ENCODE measurements at regions not wholly inside any gene's neighbourhood (a gene's known extent, or its start where the extent isn't known, plus 50 kb on each side); places are given as distances from the start of the nearest gene placed in this dataset.

- H3K4me3 ChIP-seq = no peak overlapping the region
- H3K9me3 ChIP-seq (replicated peaks; ENCODE audit: control insufficient read depth, insufficient read depth, low read depth, low read length) = no peaks in the 10 kb centered on the region
Measured at GRCh38 chr9:95626341-95626740, 109.6 kb upstream of the PTCH1 start.

More at GRCh38 chr9:95626341-95626740, 109.6 kb upstream of the PTCH1 start:
- no peak overlapping the region for H3K9ac ChIP-seq (ENCODE audit: insufficient read depth in 1 of 2, low read depth in 2 of 2, low read length in 2 of 2)
- in situ Hi-C loops (cut with MboI) (no loop called here), intact Hi-C loops (cut with micrococcal nuclease) (no loop called here)
- FAIRE-seq (no peak), ATAC-seq (no peak), DNase-seq (ENCODE audit: extremely low read depth in 1 of 4, low spot score in 3 of 4) (no peak)
- no peaks in the 10 kb centered on the region; the same call in 1 of the 2 replicates for H4K20me1 ChIP-seq (replicated peaks; ENCODE audit: control insufficient read depth, insufficient read depth, low read length)
- 9% methylated on average over 13 of the region's 13 CpGs for WGBS (ENCODE audit: insufficient coverage, low coverage, missing lambda C conversion rate)
- POLR2A ChIA-PET = no interaction called here
- TF ChIP-seq ETS1 (conservative IDR thresholded peaks at IDR 0.05; ENCODE audit: control insufficient read depth, low read depth, low read length) (no peak), ZNF165 (CRISPR knock-in tag; IDR thresholded peaks at IDR 0.05; ENCODE audit: borderline replicate concordance) (no peak), ZKSCAN3 (CRISPR knock-in tag; IDR thresholded peaks at IDR 0.05) (no peak), ATF1 (CRISPR knock-in tag; IDR thresholded peaks at IDR 0.05) (no peak), ATF1 (tag; IDR thresholded peaks at IDR 0.05) (no peak), ZMIZ1 (IDR thresholded peaks at IDR 0.05; ENCODE audit: low read depth in 2 of 2, low read length in 2 of 2) (no peak)
- no peak overlapping the region for H3K4me2 ChIP-seq (ENCODE audit: insufficient read depth, low read length)
- BruUV-seq (replicated peaks) = no TSS peak
- peaks cover 17 to 36% of the 10 kb centered on the region in 2 experiments; a peak in 4 of 5 replicates for H3K27me3 ChIP-seq (ENCODE audit: control insufficient read depth in 2 of 2, insufficient read depth in 2 of 2, low read length in 2 of 2)
- H2AFZ ChIP-seq (ENCODE audit: low read depth, low read length) = no peak overlapping the region
- no peaks in the 10 kb centered on the region for H3K9me1 ChIP-seq (ENCODE audit: control insufficient read depth, insufficient read depth, low read length)
- peaks cover 0 to 7% of the 10 kb centered on the region in 2 experiments; a peak in 2 of 5 replicates for H3K4me1 ChIP-seq (replicated peaks in 1 of 2; ENCODE audit: control insufficient read depth in 2 of 2, insufficient read depth in 2 of 2, low read length in 2 of 2)
- CTCF ChIA-PET (ENCODE audit: low intra/inter-chr PET ratio) = no interaction called here
- no peak overlapping the region for H3K27ac ChIP-seq (ENCODE audit: extremely low read depth, low read depth, low read length)
- H3K79me2 ChIP-seq (ENCODE audit: control insufficient read depth, insufficient read depth, low read length) = no peaks in the 10 kb centered on the region
- H3K36me3 ChIP-seq (ENCODE audit: control insufficient read depth, insufficient read depth, low read length) = no peaks in the 10 kb centered on the region

Data from K562 (cell line).